ENCODE measurements at regions not wholly inside any gene's neighbourhood (a gene's known extent, or its start where the extent isn't known, plus 50 kb on each side); places are given as distances from the start of the nearest gene placed in this dataset.
"Not testable (repeated sequence)": the region's sequence is repeated elsewhere in the genome, so short reads cannot be mapped to it uniquely, and the experiment has no call there.

DNA sequence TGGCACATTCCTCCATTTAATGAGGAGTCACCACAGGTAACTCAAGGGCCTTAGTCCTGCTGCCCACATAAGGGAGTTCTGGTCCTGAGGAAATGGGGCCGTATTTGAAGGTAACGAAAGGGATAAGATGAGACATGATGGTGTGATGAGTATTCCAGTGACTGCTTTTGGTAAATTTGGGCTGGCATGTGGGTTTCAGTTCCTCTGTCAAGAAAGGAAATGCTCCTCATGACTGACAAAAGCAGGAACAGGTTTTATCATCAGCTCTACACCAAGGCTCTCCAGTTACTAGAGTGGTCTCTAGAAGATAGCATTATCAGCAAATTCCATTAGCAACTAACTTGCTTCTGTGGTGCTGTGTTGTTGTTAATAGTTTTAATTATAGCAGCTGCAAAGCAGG, 161.8 kb upstream of the PTPN20 start:
- not testable (repeated sequence) for DNase-seq

- not testable (repeated sequence) for DNase-seq
These were observed 157.5 kb upstream of the PTPN20 start for GRCh38 chr10:46753763-46754162.

DNA sequence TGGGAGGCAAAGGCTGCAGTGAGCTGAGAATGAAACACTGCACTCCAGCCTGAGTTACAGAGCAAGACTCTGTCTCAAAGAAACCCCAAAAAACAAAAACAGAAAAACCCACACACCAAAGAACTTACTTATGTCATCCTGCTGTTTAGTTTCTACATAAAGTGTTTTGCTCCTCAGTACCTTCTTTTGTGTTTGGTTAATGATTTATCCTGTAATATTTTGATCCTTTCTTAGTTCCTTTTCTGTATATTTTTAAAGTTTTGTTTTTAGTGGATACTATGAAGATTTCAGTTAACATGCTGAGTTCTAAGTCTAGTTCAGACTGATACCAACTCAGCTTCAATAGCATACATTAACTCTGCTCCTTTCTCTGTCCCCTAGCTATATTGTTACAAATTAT, 149.8 kb upstream of the PTPN20 start:
- not testable (repeated sequence) for DNase-seq

DNA sequence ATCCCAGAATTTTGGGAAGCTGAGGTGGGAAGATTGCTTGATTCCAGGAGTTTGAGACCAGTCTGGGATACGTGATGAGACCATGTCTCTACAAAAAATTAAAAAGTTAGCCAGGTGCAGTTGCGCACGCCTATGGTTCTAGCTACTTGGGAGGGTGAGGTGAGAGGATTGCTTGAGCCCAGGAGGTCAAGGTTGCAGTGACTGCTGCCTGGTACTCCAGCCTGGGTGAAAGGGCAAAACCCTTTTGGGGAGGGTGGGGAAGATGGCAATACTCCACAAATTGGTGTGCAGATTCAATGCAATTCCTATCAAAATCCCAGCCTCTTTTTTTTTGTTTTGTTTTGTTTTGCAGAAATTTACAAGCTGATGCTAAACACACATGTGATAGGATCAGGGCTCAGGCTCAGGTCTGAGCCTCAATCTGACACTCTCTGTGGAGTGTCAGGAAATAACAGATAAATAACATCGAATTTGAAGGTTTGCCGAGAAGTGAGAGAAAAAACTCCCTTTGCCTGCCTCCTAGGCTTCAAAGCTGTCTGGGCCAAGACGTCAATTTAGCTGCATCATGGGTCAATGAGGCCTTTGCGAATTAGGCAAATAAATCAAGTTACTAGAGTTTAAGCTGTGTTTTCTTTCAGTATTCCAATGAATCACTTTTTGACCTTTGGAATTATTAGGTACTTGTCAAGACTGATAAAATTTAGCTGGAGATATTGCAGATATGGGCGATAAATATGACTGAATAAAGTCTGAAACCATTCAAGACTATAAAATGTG, 142.5 kb upstream of the PTPN20 start:
- not testable (repeated sequence) for DNase-seq

DNA sequence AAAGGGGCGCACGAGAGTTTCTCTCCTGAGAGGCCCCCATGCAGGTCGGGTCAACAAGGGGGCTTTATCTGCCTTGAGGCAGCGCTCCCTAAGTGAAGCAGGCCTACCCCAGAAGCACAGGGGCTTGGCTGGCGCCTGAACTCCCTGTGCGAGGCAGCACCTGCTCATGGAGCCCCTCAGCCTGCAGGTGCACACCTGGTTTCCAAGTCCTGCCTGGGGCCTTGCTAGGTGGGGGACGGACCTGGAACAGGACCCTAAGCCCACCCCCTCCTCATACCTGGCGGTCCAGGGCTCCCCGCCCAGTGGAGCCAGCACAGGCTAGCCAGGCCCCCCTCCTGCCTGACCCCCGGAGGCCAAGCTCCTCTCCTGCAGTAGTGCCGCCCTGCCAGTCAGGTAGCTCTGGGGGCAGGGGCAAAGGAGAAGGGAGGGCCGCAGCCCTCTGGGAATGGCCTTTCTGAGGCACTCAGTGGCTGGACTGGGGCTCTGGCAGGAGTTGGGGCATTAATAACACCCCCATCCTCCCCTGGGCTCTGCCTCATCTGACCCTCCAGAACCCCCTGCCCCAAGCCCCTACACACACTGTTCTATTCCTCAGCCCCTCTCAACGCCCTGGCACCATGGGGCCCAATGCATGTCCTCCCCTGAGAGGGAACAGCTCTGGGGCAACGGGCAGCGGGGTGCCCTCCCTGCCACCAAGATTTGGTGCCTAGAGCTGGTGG, 137.9 kb upstream of the PTPN20 start:
- DNase-seq = not testable (repeated sequence)

- DNase-seq = not testable (repeated sequence)
These were observed 137.4 kb upstream of the PTPN20 start for GRCh38 chr10:46773897-46774236.

- not testable (repeated sequence) for DNase-seq
These were observed 136.9 kb upstream of the PTPN20 start for GRCh38 chr10:46774366-46774765.

GRCh38 chr10:46774945-46775667, 136.1 kb upstream of the PTPN20 start:
- not testable (repeated sequence) for DNase-seq

DNA sequence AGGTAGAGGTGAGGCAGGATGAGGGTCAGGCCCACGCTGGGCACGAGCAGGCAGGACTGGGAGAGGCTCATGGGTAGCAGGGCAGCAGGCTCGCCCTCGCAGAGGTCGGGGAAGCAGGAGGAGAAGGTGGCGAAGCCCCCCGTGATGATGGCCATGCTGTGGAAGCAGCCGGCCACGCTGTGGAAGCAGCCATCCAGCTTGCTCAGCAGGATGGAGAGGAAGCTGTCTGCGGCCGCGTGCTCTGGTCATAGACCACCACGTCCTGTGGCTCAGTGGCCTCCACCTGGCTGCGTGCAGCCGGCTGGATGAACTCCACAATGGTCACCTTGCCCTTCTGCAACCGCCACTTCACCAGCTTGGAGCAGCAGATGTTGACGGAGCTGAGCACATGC, 135.6 kb upstream of the PTPN20 start:
- DNase-seq = not testable (repeated sequence)

DNA sequence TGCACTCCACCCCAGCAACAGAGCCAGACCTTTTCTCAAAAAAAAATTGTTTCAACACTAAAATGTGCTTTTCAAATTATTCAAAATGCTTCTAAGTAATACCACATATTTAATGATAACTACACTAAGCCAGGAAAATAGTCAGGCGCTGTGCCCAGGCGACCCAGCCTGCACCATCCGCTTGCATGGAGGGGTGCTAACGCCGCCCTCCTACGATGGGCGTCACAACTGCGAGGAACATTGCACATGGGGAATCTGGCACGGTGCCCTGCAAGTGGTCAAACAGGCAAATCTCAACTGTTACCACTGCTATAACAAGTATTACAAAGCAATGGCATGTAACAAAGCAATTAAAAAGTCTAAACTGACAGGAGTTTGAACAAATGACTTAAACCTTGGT, 131.7 kb upstream of the PTPN20 start:
- DNase-seq = not testable (repeated sequence)

DNA sequence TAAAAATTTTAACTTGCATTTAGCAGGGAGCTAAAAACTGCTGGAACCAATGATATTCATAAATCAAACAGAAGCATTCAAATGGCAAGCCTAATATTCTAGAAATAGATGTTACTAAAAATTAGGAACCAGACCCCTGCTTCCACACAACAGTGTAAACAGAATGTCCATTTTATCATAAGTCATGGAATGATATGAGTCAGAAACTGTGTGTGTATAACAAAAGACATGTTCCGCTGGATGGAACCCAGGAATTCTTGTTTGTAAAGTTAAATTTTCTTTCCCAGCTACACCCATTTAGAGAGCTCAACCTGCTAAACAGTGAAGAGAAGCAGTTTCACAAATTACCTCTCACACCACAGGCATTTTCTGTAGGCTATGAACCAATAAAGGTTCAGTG, 131.1 kb upstream of the PTPN20 start:
- DNase-seq = not testable (repeated sequence)

DNA sequence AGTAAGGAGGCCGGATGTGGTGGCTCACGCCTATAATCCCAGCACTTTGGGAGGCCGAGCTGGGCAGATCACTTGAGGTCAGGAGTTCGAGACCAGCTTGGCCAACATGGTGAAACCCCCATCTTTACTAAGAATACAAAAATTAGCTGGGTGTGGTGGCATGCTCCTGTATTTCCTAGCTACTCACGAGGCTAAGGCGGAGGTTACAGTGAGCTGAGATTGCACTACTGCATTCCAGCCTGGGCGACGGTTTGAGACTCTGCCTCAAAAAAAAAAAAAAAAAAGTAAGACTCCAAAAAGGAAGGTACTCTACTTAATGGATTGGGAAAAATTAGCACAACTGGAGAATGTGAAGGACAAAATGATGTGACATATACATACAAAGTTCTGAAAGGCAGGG, 130.2 kb upstream of the PTPN20 start:
- DNase-seq = not testable (repeated sequence)

- not testable (repeated sequence) for DNase-seq
These were observed 129.0 kb upstream of the PTPN20 start for GRCh38 chr10:46782001-46782874.

GRCh38 chr10:46784665-46785064, 126.6 kb upstream of the PTPN20 start:
- DNase-seq = not testable (repeated sequence)

DNA sequence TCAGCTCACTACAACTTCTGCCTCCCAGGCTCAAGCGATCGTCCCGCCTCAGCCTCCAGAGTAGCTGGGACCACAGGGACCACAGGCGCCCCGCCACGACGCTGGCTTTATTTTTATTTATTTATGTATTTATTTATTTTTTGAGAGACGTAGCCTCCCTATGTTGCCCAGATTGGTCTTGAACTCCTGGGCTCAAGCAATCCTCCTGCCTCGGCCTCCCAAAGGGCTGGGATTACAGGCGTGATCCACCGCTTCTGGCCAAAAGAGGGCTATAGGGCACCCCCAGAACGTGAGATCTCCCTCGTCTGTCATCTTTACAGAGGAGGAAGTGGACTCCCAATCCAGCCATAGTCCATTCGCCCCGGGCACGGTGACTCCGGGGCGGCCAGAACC, 125.1 kb upstream of the PTPN20 start:
- DNase-seq = not testable (repeated sequence)

DNA sequence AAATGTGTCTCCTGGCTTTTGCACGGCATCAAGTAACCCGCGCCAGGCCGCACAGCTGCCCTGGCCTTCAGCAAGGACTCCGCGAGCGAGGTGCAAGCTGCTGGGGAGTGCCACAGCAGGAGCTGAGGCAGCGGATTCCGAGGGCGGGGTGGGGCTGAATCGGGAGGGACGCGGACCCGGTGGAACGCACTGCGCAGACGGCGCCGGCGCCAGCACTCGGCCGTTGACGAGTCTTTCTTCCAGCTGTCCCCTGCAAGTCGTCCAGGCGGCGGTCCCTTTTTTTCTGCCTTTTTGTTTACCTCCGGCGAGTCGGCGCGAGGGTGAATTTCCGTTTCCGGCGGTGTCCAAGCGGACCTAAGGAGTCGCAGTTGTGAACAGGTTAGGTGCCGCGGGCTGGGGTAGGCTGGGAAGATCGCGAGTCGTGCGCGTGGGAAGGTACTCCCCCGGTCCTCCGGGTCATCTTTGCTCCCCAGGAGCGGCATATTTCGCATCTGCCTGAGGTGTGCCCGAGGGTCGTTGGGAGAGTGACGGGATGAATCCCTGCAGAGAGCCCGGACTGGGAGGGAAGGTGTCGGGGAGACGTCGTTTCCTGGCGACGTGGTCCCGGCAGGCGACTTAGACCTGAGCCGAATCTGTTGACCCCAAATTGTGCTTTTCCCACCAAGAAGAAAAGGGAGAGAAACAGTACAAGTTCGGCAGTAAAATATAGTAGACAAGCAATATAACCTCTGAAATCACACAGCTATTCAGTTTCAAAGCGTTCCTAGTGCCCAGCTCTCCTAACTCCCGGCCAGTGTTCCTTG, 124.5 kb upstream of the PTPN20 start:
- DNase-seq = peak; percentile 55

GRCh38 chr10:46787321-46787615, 124.0 kb upstream of the PTPN20 start:
- no peak for DNase-seq

GRCh38 chr10:46792657-46793357, 118.4 kb upstream of the PTPN20 start:
- not testable (repeated sequence) for DNase-seq

- not testable (repeated sequence) for DNase-seq
These were observed 114.9 kb upstream of the PTPN20 start for GRCh38 chr10:46796351-46796750.

GRCh38 chr10:46802010-46802409, 109.2 kb upstream of the PTPN20 start:
- not testable (repeated sequence) for DNase-seq

DNA sequence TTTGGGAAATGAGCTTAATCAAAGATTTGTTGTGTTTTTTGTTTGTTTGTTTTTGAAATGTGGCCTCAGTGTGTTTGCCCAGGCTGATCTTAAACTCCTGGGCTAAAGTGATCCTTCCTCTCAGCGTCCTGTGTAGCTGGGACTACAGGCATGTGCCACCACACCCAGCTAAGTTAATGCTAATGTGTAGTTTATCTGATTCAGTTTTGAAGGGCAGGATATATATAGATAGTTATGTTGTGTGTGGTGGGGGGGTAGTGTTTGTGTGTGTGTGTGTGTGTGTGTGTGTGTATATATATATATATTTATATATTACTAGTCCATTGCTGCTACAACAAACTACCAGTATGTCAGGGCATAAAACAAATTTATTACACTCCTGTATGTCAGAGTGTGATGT, 108.1 kb upstream of the PTPN20 start:
- DNase-seq = not testable (repeated sequence)

Measured in DMS153 (cell line).